ENCODE measurements at regions not wholly inside any gene's neighbourhood (a gene's known extent, or its start where the extent isn't known, plus 50 kb on each side); places are given as distances from the start of the nearest gene placed in this dataset.

- no peak for TF ChIP-seq RBBP5 (IDR thresholded peaks at IDR 0.05; ENCODE audit: borderline replicate concordance, low read depth, low read length)
- TF ChIP-seq CREB1 (IDR thresholded peaks at IDR 0.05): no peak
- TF ChIP-seq KDM4A (IDR thresholded peaks at IDR 0.05; ENCODE audit: low read depth, low read length, severe bottlenecking): no peak
Observed at GRCh38 chrX:65883556-65883955, 156.3 kb downstream of the VSIG4 start (continued).

Measured in H1 (cell line).